BLaER1 treated with 17β-estradiol and CSF1 and Interleukin-3, amounts not matched to agents 10 nM and 100 nM (cell line): ENCODE measurements at regions not wholly inside any gene's neighbourhood (a gene's known extent, or its start where the extent isn't known, plus 50 kb on each side); places are given as distances from the start of the nearest gene placed in this dataset.
"Not testable (repeated sequence)": the region's sequence is repeated elsewhere in the genome, so short reads cannot be mapped to it uniquely, and the experiment has no call there.

Experiments used
- H3K27ac ChIP-seq, 11 experiments: shearing (Covaris generic); formaldehyde crosslinking; 2 replicates each; pipeline ENCODE4 v1.8.1; 2022
- H3K27me3 ChIP-seq, 11 experiments: shearing (Covaris generic); formaldehyde crosslinking; 2 replicates each; pipeline ENCODE4 v1.8.1; 2022
- H3K36me3 ChIP-seq, 11 experiments: shearing (Covaris generic); formaldehyde crosslinking; 2 replicates each; pipeline ENCODE4 v1.8.1; 2022
- H3K4me1 ChIP-seq, 10 experiments: shearing (Covaris generic); formaldehyde crosslinking; 2 replicates each; pipeline ENCODE4 v1.8.1; 2022
- H3K4me2 ChIP-seq, 11 experiments: shearing (Covaris generic); formaldehyde crosslinking; 2 replicates each; pipeline ENCODE4 v1.8.1; 2022
- H3K4me3 ChIP-seq, 10 experiments: shearing (Covaris generic); formaldehyde crosslinking; 2 replicates each; pipeline ENCODE4 v1.8.1; 2022
- H3K9ac ChIP-seq, 11 experiments: shearing (Covaris generic); formaldehyde crosslinking; 2 replicates each; pipeline ENCODE4 v1.8.1; 2022
- H3K9me3 ChIP-seq, 11 experiments: shearing (Covaris generic); formaldehyde crosslinking; replicated peaks in 1 of 11; 2 replicates each; pipeline ENCODE4 v1.8.1; 2022
- H4K20me1 ChIP-seq, 11 experiments: shearing (Covaris generic); formaldehyde crosslinking; 2 replicates each; pipeline ENCODE4 v1.8.1; 2022
- Cebpa-rat ChIP-seq, 11 experiments: shearing (Covaris generic); IDR thresholded peaks; 2 replicates each; pipeline ENCODE4 v1.8.1; 2022

- Histone ChIP-seq H3K27ac (no peak overlapping the region), H3K27me3 (no peaks in the 10 kb centered on the region), H3K9ac (no peak overlapping the region), H3K36me3 (0 out of 22 replicates have a peak, but pooled peaks cover 0 to 4% (median 0%) of the 10 kb centered on the region in 11 experiments), H4K20me1 (no peaks in the 10 kb centered on the region), H3K4me3 (no peak overlapping the region), H3K9me3 (peaks cover 12 to 38% (median 34%) of the 10 kb centered on the region in 11 experiments), H3K4me1 (peaks cover 6 to 23% (median 15%) of the 10 kb centered on the region in 10 experiments), H3K4me2 (no peak overlapping the region)
- TF ChIP-seq Cebpa-rat (IDR thresholded peaks at IDR 0.05), result no peak
Measured at GRCh38 chr6:14399635-14400034, 282.1 kb downstream of the CD83 start.

- Histone ChIP-seq H3K27me3 (no peaks in the 10 kb centered on the region), H3K4me2 (no peak overlapping the region), H3K4me1 (peaks cover 6 to 20% (median 13%) of the 10 kb centered on the region in 10 experiments), H3K9ac (no peak overlapping the region), H4K20me1 (no peaks in the 10 kb centered on the region), H3K36me3 (0 out of 22 replicates have a peak, but pooled peaks cover 0 to 4% (median 0%) of the 10 kb centered on the region in 11 experiments), H3K27ac (no peak overlapping the region), H3K9me3 (peaks cover 12 to 38% (median 34%) of the 10 kb centered on the region in 11 experiments), H3K4me3 (no peak overlapping the region)
- no peak for TF ChIP-seq Cebpa-rat (IDR thresholded peaks at IDR 0.05)
Measured at GRCh38 chr6:14401246-14401645, 283.7 kb downstream of the CD83 start.

GRCh38 chr6:14406614-14407331 lies 289.2 kb downstream of the CD83 start:
- H3K36me3 ChIP-seq, result 0 out of 22 replicates have a peak, but pooled peaks cover 0 to under 1% (median 0%) of the 10 kb centered on the region in 11 experiments
- no peaks in the 10 kb centered on the region for H3K27me3 ChIP-seq
- no peak for TF ChIP-seq Cebpa-rat (IDR thresholded peaks at IDR 0.05)
- H3K4me2 ChIP-seq, result peak overlapping the region in 7 of 11 experiments; percentile 9 to 46 (median 30); a peak in 12 of 22 replicates
- H4K20me1 ChIP-seq, result no peaks in the 10 kb centered on the region
- H3K27ac ChIP-seq, result no peak overlapping the region
- H3K4me1 ChIP-seq, result peaks cover 0 to 17% (median 9%) of the 10 kb centered on the region in 10 experiments; a peak in 10 of 20 replicates
- H3K9me3 ChIP-seq, result peaks cover 8 to 21% (median 16%) of the 10 kb centered on the region in 11 experiments
- H3K4me3 ChIP-seq, result no peak overlapping the region
- H3K9ac ChIP-seq, result no peak overlapping the region

- no peak overlapping the region for H3K4me2 ChIP-seq
- H3K9ac ChIP-seq, result no peak overlapping the region
- no peak for TF ChIP-seq Cebpa-rat (IDR thresholded peaks at IDR 0.05)
- no peak overlapping the region for H3K4me3 ChIP-seq
- no peaks in the 10 kb centered on the region for H3K36me3 ChIP-seq
- H3K27me3 ChIP-seq, result no peaks in the 10 kb centered on the region
- peaks cover 0 to 5% (median under 1%) of the 10 kb centered on the region in 11 experiments; a peak in 6 of 22 replicates for H3K9me3 ChIP-seq
- H3K4me1 ChIP-seq, result peaks cover 0 to 17% (median 9%) of the 10 kb centered on the region in 10 experiments; a peak in 10 of 20 replicates
- H4K20me1 ChIP-seq, result no peaks in the 10 kb centered on the region
- no peak overlapping the region for H3K27ac ChIP-seq
Measured at GRCh38 chr6:14408446-14408845, 290.9 kb downstream of the CD83 start.

GRCh38 chr6:14412026-14412425 lies 294.5 kb downstream of the CD83 start:
- no peak overlapping the region for H3K4me3 ChIP-seq
- H3K9me3 ChIP-seq, result peaks cover 0 to 11% (median 8%) of the 10 kb centered on the region in 11 experiments; a peak in 6 of 22 replicates
- no peak overlapping the region for H3K27ac ChIP-seq
- H3K36me3 ChIP-seq, result no peaks in the 10 kb centered on the region
- TF ChIP-seq Cebpa-rat (IDR thresholded peaks at IDR 0.05), result no peak
- no peaks in the 10 kb centered on the region for H3K27me3 ChIP-seq
- H4K20me1 ChIP-seq, result no peaks in the 10 kb centered on the region
- H3K4me1 ChIP-seq, result peaks cover 0 to 3% (median under 1%) of the 10 kb centered on the region in 10 experiments; a peak in 9 of 20 replicates
- no peak overlapping the region for H3K4me2 ChIP-seq
- H3K9ac ChIP-seq, result no peak overlapping the region

GRCh38 chr6:14415452-14415851 lies 297.9 kb downstream of the CD83 start:
- Histone ChIP-seq H3K4me3 (no peak overlapping the region), H3K4me1 (no peaks in the 10 kb centered on the region), H3K27ac (no peak overlapping the region), H3K9me3 (peaks cover 0 to 26% (median 13%) of the 10 kb centered on the region in 11 experiments; a peak in 16 of 22 replicates), H3K4me2 (no peak overlapping the region), H3K9ac (no peak overlapping the region), H3K36me3 (no peaks in the 10 kb centered on the region), H4K20me1 (no peaks in the 10 kb centered on the region), H3K27me3 (no peaks in the 10 kb centered on the region)
- no peak for TF ChIP-seq Cebpa-rat (IDR thresholded peaks at IDR 0.05)

DNA sequence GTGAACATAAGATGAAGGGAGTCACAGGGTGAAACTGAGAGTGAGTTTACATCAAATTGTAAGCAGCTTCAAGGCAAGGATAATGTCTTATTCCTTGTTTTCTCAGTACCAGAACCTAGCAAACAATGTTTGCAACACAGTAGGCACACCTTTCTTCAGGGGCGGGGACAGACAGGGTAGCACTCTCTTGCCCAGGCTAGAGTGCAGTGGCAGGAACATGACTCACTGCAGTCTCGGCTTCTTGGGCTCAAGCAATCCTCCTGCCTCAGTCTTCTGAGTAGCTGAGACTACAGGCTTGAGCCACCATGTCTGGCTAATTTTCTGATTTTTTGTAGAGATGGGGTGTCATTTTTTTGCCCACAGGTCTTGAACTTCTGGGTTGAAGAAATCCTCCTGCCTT lies 299.8 kb downstream of the CD83 start:
- Histone ChIP-seq H3K27ac (no peak overlapping the region), H3K9ac (no peak overlapping the region), H3K4me2 (no peak overlapping the region), H3K9me3 (peaks cover 0 to 26% (median 13%) of the 10 kb centered on the region in 11 experiments; a peak in 16 of 22 replicates), H3K27me3 (no peaks in the 10 kb centered on the region), H4K20me1 (no peaks in the 10 kb centered on the region), H3K36me3 (no peaks in the 10 kb centered on the region), H3K4me1 (peaks cover 3 to 11% (median 9%) of the 10 kb centered on the region in 10 experiments; a peak in 19 of 20 replicates), H3K4me3 (no peak overlapping the region)
- TF ChIP-seq Cebpa-rat (IDR thresholded peaks at IDR 0.05), result no peak

DNA sequence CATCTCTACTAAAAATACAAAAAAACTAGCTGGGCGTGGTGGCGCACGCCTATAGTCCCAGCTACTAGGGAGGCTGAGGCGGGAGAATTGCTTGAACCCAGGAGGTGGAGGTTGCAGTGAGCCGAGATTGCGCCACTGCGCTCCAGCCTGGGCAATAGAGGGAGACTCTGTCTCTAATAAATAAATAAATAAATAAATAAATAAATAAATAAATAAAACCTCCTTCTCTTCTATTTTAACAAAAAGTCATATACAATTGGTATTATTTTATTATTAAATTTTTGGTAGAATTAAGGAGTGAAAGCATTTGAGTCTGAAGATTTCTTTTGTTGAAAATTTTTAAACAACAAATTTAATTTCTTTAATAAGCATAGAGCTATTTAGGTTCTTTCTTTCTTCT lies 301.7 kb downstream of the CD83 start:
- H3K9me3 ChIP-seq, result peaks cover 0 to 26% (median 13%) of the 10 kb centered on the region in 11 experiments; a peak in 16 of 22 replicates
- not testable (repeated sequence) for H3K9ac ChIP-seq
- H3K4me1 ChIP-seq, result peaks cover 15 to 27% (median 23%) of the 10 kb centered on the region in 10 experiments

DNA sequence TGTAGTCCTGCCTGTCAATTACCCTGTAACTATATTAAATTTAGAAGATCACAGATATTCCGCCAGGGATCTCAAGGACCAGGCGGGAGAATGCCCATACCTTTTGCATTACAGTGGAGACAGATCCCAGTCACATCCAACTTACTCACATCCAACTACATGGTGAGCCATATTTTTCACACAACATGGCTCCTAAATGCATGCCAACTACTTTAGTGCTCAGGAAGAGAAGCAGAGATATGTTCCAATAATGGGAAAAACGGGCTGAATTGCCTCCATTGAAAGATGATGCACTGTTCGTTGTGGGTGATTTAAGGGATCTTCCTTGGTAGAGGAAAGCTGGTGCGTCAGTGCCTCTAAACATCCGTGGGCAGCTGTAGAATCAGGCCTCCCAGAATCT lies 304.5 kb downstream of the CD83 start:
- no peak overlapping the region for H3K9ac ChIP-seq
- H3K4me2 ChIP-seq, result peak overlapping the region; percentile 21 to 75 (median 70); a peak in 21 of 22 replicates
- H3K27me3 ChIP-seq, result no peaks in the 10 kb centered on the region
- no peaks in the 10 kb centered on the region for H4K20me1 ChIP-seq
- no peak overlapping the region for H3K27ac ChIP-seq
- peaks cover 15 to 32% (median 28%) of the 10 kb centered on the region in 10 experiments for H3K4me1 ChIP-seq
- no peaks in the 10 kb centered on the region for H3K36me3 ChIP-seq
- H3K4me3 ChIP-seq, result no peak overlapping the region
- peaks cover 0 to 18% (median 11%) of the 10 kb centered on the region in 11 experiments; a peak in 15 of 22 replicates for H3K9me3 ChIP-seq
- no peak for TF ChIP-seq Cebpa-rat (IDR thresholded peaks at IDR 0.05)

More for the DNA sequence above, 301.7 kb downstream of the CD83 start:
- H3K27me3 ChIP-seq, H3K4me3 ChIP-seq, H3K27ac ChIP-seq, H3K36me3 ChIP-seq, H3K4me2 ChIP-seq, H4K20me1 ChIP-seq: not testable (repeated sequence)
